ENCODE measurements at regions not wholly inside any gene's neighbourhood (a gene's known extent, or its start where the extent isn't known, plus 50 kb on each side); places are given as distances from the start of the nearest gene placed in this dataset.

DNA sequence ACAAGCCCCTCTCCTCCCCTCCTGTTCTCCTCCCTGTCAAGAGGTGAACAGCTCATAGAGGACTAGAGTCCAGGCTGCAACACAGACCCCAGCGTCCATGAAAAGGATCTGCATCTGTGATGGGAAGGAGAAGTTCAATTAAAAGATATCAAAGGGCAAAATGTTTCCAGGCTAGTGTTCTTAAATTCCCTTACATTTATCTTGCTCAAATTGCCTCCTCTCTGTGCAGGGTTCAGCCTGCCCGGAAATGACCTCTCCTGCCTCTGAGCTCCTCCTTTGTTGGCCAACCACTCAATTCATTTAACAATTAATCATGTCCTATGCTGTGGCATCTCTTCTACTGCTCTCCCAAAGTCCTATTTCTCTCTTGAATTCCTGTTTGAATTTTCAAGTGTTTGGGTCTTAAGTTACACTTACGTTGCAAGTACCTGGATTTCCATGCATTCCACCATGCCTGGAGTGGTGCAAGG is 105.3 kb downstream of the TSN start:
- no peak for DNase-seq

- DNase-seq, result no peak
These were observed 106.8 kb downstream of the TSN start for GRCh38 chr2:121862286-121862685.

DNA sequence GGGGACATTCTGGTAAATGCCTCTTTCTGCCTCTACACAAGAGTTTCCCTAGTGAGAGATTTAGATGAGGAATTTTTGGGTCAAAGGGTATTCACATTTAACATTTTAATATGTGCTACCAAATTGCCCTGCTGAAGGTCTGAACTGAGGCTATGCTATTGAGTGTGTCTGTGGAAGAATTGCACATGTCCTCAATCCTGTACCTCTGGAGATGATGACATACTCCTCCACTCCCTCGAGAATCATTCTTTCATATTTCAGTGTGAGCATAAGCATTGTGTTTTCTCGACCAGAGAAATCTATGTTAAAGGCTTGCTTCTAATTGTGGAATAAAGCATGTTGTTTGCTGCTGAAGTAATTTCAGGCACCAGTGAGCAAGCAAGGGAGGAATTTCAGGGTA is 110.5 kb downstream of the TSN start:
- DNase-seq, result no peak

GRCh38 chr2:121866789-121867188 is 111.3 kb downstream of the TSN start:
- no peak for DNase-seq

GRCh38 chr2:121868652-121869051 is 113.2 kb downstream of the TSN start:
- no peak for DNase-seq

DNA sequence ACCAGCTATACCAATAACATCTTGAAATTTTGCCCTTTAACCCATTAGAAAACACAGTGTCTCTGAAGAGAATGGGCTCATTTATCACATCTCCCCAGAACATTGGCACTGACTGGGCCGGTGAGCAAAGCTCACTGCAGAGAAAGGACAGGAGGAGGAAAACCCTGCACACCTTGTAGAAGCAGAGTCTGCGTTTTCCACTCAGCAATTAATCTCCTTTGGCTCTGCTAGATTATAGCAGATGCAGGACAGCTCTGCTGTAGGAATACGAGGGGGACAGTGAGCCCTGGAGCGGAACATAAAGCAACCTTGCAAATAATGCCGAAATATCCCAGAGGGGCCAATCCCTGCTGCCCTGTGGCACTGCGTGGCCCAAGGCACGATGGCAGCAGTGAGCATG is 113.9 kb downstream of the TSN start:
- no peak for DNase-seq

DNA sequence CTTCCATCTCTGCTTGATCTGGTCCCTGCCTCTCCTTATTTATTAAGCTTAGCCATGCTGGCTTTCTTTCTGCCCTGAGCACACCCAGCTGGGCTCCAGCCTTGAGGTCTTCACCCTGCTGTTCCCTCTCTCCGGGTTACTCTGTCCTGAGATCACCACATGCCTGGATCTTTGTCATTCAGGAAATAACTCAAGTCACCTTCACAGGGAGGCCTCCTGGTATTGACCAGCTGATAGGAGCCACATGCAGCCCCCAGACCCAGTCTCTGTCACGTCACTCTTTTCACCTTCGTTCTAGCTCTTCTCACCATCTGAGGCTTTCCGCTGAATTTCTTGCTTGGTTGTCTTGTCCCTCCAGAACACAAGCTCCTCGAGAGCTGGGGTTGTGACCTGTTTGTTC is 114.4 kb downstream of the TSN start:
- DNase-seq, result no peak

GRCh38 chr2:121872651-121873050 is 117.2 kb downstream of the TSN start:
- no peak for DNase-seq

- no peak for DNase-seq
These were observed 118.4 kb downstream of the TSN start for GRCh38 chr2:121873864-121874263.

GRCh38 chr2:121875585-121876185 is 120.2 kb downstream of the TSN start:
- DNase-seq, result no peak

- no peak for DNase-seq
These were observed 121.9 kb downstream of the TSN start for GRCh38 chr2:121877366-121877765.

- no peak for DNase-seq
These were observed 124.8 kb downstream of the TSN start for GRCh38 chr2:121880283-121880682.

- no peak for DNase-seq
These were observed 125.6 kb downstream of the TSN start for GRCh38 chr2:121881038-121881437.

DNA sequence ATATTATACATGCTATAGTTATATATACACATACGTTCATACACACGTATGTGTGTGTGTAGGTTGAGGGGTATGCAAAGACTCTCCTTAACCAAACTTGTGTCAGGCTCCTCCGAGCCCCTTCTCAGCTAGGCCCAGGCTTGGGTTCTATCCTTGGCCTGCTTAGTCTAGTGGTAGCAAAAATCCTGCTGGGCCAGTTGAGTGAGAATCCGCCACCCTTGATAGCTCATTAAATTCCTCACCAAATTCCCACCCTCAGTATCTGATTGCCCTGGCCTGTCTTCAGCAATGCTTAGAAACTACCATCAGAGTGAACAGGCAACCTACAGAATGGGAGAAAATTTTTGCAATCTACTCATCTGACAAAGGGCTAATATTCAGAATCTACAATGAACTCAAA is 126.5 kb downstream of the TSN start:
- no peak for DNase-seq

DNA sequence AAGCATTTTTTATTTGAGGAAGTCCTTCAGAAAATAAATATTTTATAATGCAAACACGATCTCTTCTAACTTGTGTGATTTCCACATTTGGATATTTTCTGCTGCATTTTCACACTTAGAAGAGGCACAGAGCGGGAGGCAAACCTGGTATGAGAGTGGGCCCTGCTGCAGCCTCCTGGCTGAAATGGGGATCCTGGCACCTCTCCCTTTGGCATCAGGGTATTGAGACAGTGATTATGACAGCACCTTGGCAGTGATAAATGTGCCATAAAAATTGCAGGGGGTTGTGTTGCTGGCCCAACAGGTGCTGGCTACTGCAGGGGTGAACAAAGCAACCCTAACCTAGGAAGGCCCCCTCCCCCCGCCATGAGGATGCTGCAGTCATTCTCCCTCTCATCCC is 128.6 kb downstream of the TSN start:
- DNase-seq, result no peak

GRCh38 chr2:121884511-121884921 is 129.1 kb downstream of the TSN start:
- no peak for DNase-seq

GRCh38 chr2:121886059-121886458 is 130.6 kb downstream of the TSN start:
- DNase-seq, result no peak

GRCh38 chr2:121887513-121888188 is 132.2 kb downstream of the TSN start:
- DNase-seq, result no peak

DNA sequence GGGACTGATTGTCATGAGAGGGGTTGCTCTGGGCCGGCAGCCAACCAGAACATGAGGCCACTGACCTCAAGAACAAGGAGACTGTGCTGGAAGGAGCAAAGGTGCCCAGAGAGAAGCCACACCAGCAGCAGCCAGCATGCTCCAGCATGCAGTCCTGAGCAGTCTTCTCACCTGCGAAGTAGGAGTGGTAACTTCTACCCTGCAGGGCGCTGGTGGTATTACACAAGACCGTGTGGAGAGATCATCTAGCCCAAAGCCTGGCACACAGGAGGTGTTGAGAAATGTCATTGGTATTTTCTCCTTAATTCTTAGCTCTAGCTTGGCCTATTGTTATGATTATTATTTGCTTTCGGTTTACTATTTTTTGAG is 132.7 kb downstream of the TSN start:
- no peak for DNase-seq

DNA sequence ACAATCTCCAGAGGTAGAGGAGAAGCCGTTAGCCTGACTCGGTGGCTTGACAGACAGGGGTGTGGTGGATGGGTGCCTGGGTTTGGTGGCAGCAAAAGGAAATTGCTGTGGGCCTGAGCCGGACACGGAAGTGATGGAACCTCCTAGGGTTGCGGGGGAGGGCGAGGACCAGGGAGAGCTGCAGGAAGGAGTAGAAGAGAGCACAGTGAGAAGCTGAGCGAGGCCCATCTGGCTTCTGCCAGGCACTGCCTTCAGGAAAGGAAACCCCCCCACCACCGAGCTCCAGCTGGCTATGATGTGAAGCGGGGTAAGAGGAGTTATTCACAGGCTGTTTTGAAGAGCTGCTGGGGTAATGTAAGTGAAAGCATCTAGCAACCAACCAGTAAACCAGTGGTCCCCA is 134.6 kb downstream of the TSN start:
- no peak for DNase-seq

DNA sequence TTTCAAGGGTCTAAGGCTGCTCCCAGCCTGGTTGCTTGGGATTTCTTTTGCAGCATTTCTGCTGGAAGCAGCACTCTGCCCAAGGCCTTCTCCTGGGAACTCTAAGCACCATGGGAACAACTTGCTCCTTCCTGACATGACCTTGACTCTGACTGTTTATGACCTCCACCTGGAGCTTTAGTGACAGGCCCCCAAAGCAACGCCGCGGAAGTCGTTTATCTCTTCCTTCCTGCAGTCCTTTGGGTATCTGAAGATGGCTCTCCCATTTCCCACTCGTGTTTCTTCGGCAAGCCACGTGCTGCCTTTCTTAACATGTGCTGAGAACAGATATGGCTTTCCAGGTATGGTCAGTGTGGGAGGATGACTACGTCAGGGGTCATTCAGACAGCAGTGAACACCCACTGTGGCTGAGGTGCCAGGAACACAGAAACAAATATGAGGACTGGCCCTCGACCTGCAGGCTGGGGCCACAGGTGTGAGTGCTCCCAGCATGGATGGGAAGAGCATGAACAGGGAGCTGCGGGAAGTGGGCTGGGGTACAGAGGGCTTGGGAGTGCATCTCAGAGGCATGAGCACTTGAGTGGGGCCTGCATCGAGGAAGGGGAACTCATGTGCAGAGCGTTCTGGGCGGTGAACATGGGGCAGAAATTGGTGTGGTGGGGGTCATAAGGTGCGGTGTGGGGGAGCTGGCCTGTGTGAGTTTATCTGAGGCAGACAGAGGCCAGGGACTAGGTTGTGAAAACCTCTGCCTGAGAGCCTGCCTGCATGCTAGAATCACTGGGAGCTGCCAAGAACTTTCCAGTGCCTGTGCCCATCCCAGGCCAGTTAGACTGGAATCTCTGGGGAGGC is 140.5 kb downstream of the TSN start:
- no peak for DNase-seq

- no peak for DNase-seq
These were observed 142.0 kb downstream of the TSN start for GRCh38 chr2:121897335-121897970.

DNA sequence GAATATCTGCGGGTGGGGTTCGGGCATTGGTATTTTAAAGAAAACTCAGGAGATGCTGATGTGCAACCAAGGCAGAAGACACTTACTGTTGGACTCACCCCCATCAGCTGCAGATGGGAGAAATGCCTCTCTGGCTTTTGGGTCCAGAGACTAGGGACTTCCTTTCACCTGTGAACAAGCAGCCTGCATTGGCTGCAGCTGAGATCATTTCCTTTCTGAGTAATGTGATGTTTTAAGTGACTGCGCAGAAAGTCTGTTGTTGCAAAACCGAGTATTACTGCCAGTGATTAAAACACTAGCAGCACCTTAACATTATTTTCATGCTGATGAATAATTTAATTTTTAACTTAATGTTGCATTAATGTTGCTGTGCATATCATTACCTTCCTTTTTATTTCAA is 143.0 kb downstream of the TSN start:
- no peak for DNase-seq

DNA sequence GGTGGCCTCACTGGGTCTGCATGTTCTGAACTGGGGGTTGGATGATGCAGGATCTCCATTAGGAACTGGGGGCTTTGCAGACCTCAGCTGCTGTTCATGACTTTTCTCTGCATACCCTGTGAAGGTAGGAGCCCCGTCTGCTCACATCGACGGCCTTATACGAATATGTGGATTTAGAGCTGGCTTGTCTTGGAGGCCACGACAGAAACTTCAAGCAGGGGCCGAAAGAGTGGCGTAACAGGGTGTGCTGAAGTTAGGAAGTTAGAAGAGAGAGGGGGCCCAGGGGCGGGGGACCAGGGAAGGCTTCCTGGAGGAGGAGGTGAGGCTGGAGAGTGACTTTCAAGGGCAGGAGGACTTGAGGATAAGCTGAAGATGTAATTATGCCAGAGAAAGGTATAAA is 144.9 kb downstream of the TSN start:
- DNase-seq, result no peak
